NCI-H2196 (cell line): ENCODE measurements at regions not wholly inside any gene's neighbourhood (a gene's known extent, or its start where the extent isn't known, plus 50 kb on each side); places are given as distances from the start of the nearest gene placed in this dataset.

Experiments
- DNase-seq: peaks from one replicate; lab custom pipeline; 2025; ENCODE audit not compliant: unreplicated experiment; lab: John Stamatoyannopoulos, UW

GRCh38 chr2:12080360-12080759, 333.9 kb downstream of the LPIN1 start:
- no peak for DNase-seq

DNA sequence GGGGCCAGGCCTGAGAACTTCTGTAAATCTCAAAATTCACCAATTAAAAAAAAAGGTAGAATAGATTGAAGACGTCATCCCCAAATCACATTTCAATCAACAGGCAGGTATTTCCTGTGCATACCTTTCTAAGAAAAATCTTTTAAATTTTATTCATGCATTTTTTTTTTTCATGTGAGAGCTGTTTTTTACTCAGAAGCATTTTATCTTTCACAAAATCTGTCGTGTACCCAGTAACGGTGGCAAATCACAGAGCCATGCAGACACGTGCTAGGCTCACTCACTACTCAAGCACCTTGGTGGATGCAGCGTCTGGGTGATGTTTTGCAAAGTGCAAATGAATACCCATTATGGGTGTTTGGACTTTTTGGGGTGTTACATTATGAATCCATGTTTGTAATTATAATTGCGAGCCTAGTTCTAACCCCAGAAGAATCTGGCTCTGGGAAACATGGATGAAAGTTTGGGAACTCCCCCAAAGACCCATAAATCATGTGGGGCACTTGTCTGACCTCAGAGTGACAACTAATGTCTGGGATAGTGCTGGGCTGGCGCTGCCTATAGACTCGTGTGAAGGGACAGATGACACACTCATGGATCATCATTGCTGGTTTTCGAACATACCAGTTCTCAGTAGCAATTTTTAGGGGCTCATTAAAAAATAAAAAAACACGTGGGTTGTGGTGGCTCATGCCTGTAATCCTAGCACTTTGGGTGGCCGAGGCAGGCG, 335.2 kb downstream of the LPIN1 start:
- DNase-seq: no peak

DNA sequence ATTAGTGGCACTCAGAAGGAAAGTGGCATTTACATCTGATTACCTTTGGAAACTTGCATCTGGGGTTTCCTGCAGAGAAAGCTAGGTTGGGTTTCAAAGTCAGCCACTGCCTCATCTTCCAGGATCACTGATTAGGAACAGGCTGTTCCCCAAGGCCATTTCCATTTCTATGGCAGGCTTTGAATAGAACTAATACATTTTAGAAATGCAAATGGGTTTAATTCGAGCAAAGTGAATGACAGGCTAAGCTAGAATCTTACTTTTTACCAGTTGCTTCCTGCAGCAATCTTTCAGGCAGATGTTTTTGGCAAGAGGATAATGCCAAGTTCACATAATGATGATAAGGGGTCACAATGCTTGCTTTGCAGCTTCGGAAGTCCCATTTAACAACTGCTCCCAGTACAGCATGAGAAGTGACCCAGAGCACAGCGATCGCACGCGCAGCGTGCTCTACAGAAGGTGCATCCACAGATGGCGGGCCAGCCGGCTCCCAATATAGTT, 336.7 kb downstream of the LPIN1 start:
- no peak for DNase-seq

DNA sequence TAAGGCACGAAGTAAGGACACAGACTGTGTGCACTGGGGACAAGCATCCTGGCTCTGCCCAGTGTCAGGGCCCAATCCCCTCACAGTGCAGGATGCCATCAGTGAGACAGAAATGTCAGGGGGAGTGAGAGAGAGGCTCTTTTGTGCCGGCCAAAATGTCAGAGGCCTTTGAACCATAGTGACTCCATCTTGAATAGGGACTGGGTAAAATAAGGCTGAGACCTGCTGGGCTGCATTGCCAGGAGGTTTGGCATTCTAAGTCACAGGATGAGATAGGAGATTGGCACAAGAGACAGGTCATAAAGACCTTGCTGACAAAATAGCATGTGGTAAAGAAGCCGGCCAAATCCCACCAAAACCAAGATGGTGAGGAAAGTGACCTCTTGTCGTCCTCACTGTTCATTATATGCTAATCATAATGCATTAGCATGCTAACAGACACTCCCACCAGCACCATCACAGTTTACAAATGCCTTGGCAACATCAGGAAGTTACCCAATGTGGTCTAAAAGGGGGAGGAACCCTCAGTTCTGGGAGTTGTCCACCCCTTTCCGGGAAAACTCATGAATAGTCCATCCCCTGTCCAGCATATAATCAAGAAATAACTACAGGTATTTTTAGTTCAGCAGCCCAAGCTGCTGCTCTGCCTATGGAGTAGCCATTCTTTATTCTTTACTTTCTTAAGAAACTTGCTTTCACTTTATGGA, 337.4 kb downstream of the LPIN1 start:
- DNase-seq: no peak

DNA sequence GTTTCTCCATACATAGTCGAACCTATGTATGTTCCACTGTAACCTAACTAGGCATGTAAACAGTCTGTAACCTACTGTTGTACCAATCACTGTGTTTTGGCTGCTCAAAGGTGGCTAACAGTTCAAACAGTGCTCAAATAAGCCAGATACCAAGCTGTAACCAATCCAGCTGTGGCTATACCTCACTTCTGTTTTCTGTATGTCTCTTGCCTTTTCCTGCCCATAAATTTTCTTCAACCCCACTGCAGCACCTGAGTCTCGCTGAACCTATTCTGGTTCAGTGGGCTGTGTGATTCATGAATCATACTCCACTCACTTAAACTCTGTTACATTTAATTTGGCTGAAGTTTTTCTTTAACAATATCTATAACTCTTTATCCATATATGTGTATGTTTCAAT, 340.7 kb downstream of the LPIN1 start:
- DNase-seq: no peak

- no peak for DNase-seq
Measured at GRCh38 chr2:12087671-12088380, 341.4 kb downstream of the LPIN1 start.

- no peak for DNase-seq
Measured at GRCh38 chr2:12089001-12089400, 342.6 kb downstream of the LPIN1 start.

- DNase-seq: no peak
Measured at GRCh38 chr2:12089496-12089895, 343.1 kb downstream of the LPIN1 start.

DNA sequence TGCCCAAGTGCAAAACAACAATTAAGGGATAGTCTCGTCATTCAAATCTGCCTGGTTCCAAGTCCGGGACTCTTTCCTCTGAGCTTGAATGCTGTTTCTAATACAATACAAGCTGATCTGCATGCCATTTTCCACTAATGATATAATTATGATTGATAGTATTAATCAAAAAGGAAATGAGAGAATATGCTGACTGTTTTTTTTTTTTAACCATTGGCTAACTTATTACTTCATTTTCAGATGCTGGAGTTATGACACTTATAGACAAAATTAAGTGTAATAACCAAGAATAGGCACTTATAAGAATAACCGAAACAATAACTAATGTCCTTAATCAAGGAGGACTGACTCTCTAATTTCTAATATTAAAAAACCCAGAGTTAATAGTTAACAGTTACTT, 343.6 kb downstream of the LPIN1 start:
- no peak for DNase-seq

DNA sequence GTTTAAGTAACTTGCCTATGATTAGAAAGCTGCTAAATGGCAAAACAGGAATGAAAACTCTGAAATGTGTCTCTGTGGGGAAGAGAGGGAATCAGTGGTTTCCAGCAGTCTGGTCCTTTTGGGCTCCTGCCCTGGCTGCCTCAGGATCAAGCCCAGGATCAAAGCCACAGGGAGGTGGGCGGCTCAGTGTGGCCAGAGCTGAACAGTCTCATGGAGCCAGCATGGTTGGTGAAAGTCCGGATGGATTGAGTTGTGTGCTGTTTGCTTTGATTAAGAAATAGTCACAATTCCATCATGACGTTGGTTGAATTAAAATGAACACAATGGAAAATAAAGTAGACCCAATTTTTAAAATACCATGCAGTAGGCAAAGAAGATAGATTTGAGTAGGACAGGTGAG, 344.2 kb downstream of the LPIN1 start:
- no peak for DNase-seq

DNA sequence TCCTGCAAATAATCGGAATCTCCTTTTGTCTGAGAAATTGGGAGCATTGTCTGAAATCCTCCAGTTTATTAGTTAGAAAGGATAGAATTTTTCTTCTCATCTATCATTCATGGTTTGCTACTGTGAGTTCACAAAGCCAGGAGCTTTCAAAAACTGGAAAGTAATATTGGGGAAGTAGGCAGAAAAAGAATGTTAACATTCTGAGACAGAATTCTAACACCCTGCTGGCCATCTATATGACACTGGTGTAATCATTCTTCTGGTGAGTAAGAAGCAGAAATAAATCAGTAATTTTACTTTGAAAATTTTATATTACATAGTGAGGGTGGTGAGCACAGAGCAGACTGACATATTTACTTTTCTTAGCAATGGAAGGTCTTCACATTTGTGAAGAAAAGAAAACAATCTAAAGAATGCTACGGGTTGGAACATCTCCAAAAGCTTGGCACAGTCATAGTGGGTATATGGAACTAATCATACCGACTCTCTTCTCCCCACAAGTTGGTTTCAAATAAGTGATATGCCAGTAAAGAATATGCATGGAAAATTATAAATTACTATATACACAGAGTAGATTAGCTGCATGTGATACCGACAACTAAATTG, 344.9 kb downstream of the LPIN1 start:
- DNase-seq: no peak

GRCh38 chr2:12094134-12094533, 347.7 kb downstream of the LPIN1 start:
- no peak for DNase-seq

DNA sequence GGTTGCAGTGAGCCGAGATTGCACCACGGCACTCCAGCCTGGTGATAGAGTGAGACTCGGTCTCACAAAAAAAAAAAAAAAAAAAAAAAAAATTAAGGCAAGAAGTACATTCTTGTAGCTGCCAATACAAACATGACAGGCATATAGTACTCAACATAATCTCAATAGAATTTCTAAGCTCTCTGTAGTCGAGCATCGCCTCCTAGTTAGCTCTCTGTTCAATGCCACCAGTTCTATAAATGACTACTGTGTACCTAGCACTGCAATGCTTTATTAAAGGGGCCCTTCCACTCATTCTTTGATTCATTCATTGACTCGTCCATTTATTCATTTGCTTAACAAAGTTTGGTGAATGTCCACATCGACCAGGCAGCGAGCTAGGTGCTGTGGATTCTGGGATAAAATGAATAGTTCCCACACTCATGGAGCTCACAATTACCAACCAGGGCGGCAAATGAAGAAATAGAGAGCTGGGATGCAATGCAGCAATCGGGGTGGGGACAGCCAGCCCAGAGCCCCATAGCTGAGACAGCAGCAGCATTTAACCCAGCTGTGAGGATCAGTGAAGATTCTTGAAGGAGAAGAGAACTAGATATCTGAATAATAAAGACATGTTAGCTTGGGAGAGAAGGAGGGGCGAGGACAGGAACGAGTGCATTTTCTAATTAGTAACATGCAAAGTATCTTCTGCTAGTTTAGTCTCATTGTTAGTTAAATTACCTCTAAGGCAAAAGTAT, 349.8 kb downstream of the LPIN1 start:
- DNase-seq: no peak

GRCh38 chr2:12096788-12097449, 350.5 kb downstream of the LPIN1 start:
- DNase-seq: no peak

DNA sequence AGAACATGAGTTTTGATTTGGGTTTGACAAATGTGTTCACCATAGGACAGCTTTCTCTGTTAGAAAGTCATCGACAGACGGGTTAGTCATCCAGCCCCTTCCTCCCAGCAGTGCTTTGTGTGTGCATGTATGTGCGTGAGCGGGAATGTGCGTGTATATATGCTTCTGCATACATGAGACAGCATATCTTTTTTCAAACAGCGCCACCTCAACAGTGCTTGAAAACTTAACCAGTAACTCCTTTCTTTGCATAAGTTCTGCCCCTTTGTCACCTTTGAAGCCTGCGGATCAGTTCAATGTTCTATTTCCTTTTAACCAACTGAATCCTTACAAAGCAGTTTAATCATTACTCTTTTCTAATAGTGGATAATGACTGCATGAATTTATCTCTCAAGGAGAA, 351.4 kb downstream of the LPIN1 start:
- no peak for DNase-seq

DNA sequence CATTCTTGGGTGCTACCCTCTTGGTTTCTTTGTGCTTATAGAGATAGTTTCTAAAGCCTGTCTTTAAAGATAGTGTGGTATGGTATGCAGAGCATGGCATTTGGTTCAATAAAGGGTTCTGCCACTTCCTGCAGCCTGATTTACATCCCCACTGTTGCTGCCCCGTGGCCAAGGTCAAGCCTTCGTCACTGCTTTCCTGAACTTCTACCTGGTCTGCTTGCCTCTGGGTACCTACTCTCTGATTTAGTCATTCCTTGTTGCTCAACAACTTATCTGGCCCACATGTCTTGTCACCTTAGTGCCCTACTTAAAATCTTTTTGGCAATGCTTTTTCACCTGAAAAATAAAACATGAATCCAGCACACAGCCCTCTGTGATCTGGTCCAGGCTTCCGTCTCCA, 352.9 kb downstream of the LPIN1 start:
- no peak for DNase-seq

GRCh38 chr2:12102679-12103078, 356.2 kb downstream of the LPIN1 start:
- no peak for DNase-seq

DNA sequence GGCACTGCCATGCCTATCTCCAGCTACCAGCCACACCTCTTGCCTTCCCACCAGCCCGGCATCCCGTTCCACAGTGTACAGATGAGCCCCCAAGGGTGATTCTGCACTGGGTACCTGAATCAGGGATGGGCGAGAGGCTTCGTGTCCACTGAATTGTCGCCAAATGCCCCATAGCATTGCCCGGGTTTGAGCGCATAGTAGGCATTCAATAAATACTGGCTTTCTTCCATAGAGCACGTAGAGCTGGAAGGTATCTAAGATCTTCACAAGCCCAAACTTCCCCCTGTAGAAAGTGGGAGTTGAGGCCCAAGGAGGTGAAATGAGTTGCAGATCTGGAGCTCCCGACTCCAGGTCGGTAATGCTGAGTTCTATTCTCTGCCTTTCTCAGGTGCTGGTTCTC, 358.7 kb downstream of the LPIN1 start:
- DNase-seq: no peak

DNA sequence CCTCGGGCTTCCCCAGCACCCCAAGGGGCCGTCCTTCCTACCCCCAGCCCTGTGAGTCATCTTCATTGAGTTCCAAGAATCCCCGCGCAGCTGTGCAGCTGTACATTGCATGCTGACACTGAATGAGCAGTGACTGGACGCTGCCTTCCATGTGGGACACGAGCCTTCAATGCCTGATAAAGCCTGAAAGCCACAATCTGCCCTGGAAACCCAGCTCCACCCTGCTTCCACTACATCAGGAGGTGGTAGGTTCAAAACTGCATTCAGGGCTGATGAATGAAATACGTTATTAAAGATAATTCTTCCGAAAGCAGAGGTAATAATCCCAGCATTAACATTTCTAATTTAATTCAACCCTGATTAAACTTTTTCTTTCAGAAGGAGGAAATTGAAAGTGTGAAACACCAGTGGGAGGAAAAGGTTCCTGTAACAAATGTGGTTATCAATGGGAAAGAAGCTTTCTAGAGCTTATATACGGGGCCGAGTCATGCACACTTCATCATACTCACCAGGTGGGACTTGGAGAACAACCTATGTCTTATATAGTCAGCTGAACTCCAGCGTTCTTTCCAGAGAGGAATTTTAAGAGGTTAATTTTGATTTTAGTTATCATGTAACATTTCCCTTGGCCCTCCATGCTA, 360.1 kb downstream of the LPIN1 start:
- DNase-seq: no peak

DNA sequence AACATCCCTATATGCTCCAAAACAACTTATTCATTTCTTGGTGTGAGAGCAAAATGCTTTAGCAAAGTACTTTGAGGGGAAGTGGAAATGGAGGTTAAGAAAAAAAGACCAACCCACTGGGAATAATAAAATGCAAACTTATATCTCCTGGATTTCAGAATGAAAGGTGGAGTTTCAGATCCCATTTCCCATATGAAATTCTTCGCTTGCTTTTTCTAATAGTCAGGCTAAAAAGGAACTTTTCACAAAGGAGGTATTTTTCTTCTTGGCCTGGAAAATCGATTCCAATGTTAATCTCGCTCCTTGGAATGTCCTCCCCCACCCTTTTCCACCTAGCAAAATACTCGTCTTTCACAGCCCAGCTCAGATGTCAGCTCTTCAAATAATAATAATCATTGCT, 360.9 kb downstream of the LPIN1 start:
- DNase-seq: no peak
